SU-DHL-6 (cell line): ENCODE measurements at regions not wholly inside any gene's neighbourhood (a gene's known extent, or its start where the extent isn't known, plus 50 kb on each side); places are given as distances from the start of the nearest gene placed in this dataset.

Source experiments
- H2AFZ ChIP-seq: fragments of 200-600 bp; sonication (generic); 2 replicates; pipeline ENCODE4 v1.6.1; 2014; ENCODE audit warnings: low read depth, mild to moderate bottlenecking, moderate library complexity, mixed read lengths, antibody characterized with exemption, low read length; ENCODE audit not compliant: severe bottlenecking
- H3F3A ChIP-seq: fragments of 200-600 bp; shearing (Covaris generic); 2 replicates; pipeline ENCODE4 v1.6.0; 2016; ENCODE audit warnings: antibody characterized with exemption, mild to moderate bottlenecking; ENCODE audit not compliant: insufficient read depth
- H3K27ac ChIP-seq: fragments of 200-600 bp; sonication (generic); 2 replicates; pipeline ENCODE4 v1.5.1; 2016; ENCODE audit warnings: low read depth, mild to moderate bottlenecking, low read length, moderate library complexity, mixed read lengths
- H3K27me3 ChIP-seq: fragments of 200-600 bp; sonication (generic), shearing (Covaris generic); 2 replicates; pipeline ENCODE4 v1.6.0; 2014; ENCODE audit warnings: mild to moderate bottlenecking, low read length
- H3K36me3 ChIP-seq: fragments of 200-600 bp; sonication (generic); 2 replicates; pipeline ENCODE4 v1.6.1; 2014; ENCODE audit warnings: mild to moderate bottlenecking, low read length, mixed read lengths
- H3K4me2 ChIP-seq: fragments of 300-600, 200-600 bp; shearing (Covaris generic), sonication (generic); 2 replicates; pipeline ENCODE4 v1.6.0; 2014; ENCODE audit warnings: low read length, low read depth, mild to moderate bottlenecking; ENCODE audit not compliant: poor library complexity, severe bottlenecking
- H3K4me3 ChIP-seq: fragments of 200-600 bp; sonication (generic); 2 replicates; pipeline ENCODE4 v1.5.1; 2014; ENCODE audit warnings: antibody characterized with exemption, low read length, mild to moderate bottlenecking, mixed read lengths; ENCODE audit not compliant: insufficient read depth, poor library complexity, severe bottlenecking
- H3K79me2 ChIP-seq: fragments of 200-600 bp; sonication (generic); 2 replicates; pipeline ENCODE4 v1.6.1; 2014; ENCODE audit warnings: mild to moderate bottlenecking, low read length, moderate library complexity; ENCODE audit not compliant: insufficient read depth
- H3K9ac ChIP-seq: fragments of 200-600 bp; sonication (generic); 2 replicates; pipeline ENCODE4 v1.7.0; 2014; ENCODE audit warnings: mild to moderate bottlenecking, low read length
- H3K9me2 ChIP-seq: fragments of 200-600 bp; sonication (generic); replicated peaks from 2 replicates; pipeline ENCODE4 v1.6.1; 2014; ENCODE audit warnings: low read length; ENCODE audit not compliant: insufficient read depth
- H3K9me3 ChIP-seq: fragments of 200-600 bp; sonication (generic); 2 replicates; pipeline ENCODE4 v1.6.1; 2014; ENCODE audit warnings: low read length, mixed read lengths; ENCODE audit not compliant: insufficient read depth
- H4K20me1 ChIP-seq: fragments of 200-600 bp; sonication (generic); 2 replicates; pipeline ENCODE4 v1.6.1; 2014; ENCODE audit warnings: low read depth, mild to moderate bottlenecking, antibody characterized with exemption, low read length, moderate library complexity, mixed read lengths
- EZH2phosphoT487 ChIP-seq: fragments of 200-600 bp; sonication (generic), shearing (Covaris generic); conservative IDR thresholded peaks from 2 replicates; pipeline ENCODE4 v1.6.1; 2018; ENCODE audit warnings: mild to moderate bottlenecking, antibody characterized with exemption, low read length, moderate library complexity, mixed read lengths
- TF ChIP-seq, protein P1 (sequence below): fragments of 200-600 bp; sonication (generic); IDR thresholded peaks from one replicate; pipeline ENCODE4 v1.5.1; 2017; ENCODE audit warnings: antibody characterized with exemption, mild to moderate bottlenecking, low read length, moderate library complexity; ENCODE audit not compliant: insufficient read depth, poor library complexity, severe bottlenecking

DNA sequence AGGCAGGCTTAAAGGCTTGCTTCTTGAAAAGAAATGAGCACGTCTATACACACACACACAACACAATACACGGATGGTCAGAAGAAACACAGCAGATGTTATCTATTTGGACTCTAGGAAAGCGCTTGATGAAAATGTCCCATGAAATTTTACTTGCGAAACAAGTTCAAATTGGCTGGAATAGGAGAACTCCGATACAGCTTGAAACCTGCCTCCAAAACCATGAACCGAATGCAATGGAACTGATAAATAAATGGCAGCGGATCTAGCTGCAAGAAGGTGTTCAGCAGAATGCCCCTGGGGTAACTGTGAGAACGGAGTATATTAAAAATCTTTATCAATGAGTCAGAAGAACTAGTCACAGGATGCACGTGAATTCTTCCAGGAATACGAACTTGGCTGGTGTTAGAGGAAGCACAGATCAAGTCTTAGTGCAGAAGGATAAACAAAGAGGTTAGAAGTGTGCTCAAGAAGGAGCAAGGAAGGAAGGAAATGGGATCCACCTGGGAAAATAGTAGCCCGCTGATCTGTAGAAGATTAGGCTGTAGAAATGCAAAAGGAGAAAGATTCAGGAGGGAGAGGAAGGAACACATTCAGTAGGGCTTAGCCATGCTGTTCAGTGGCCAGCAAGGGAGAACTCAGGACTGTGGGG is 142.0 kb upstream of the PRKCQ start:
- no peaks in the 10 kb centered on the region for H3K79me2 ChIP-seq
- H3K9me3 ChIP-seq, result no peaks in the 10 kb centered on the region
- H3K4me2 ChIP-seq, result no peak overlapping the region
- H3K36me3 ChIP-seq, result no peaks in the 10 kb centered on the region
- no peaks in the 10 kb centered on the region for H3K9me2 ChIP-seq
- no peaks in the 10 kb centered on the region for H3K27me3 ChIP-seq
- H3K4me3 ChIP-seq, result no peak overlapping the region
- H4K20me1 ChIP-seq, result no peaks in the 10 kb centered on the region
- TF ChIP-seq EZH2phosphoT487, result no peak
- TF ChIP-seq, protein P1, sequence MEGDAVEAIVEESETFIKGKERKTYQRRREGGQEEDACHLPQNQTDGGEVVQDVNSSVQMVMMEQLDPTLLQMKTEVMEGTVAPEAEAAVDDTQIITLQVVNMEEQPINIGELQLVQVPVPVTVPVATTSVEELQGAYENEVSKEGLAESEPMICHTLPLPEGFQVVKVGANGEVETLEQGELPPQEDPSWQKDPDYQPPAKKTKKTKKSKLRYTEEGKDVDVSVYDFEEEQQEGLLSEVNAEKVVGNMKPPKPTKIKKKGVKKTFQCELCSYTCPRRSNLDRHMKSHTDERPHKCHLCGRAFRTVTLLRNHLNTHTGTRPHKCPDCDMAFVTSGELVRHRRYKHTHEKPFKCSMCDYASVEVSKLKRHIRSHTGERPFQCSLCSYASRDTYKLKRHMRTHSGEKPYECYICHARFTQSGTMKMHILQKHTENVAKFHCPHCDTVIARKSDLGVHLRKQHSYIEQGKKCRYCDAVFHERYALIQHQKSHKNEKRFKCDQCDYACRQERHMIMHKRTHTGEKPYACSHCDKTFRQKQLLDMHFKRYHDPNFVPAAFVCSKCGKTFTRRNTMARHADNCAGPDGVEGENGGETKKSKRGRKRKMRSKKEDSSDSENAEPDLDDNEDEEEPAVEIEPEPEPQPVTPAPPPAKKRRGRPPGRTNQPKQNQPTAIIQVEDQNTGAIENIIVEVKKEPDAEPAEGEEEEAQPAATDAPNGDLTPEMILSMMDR, result no peak
- H3K27ac ChIP-seq, result no peak overlapping the region
- no peak overlapping the region for H2AFZ ChIP-seq
- no peaks in the 10 kb centered on the region for H3F3A ChIP-seq
- no peak overlapping the region for H3K9ac ChIP-seq

DNA sequence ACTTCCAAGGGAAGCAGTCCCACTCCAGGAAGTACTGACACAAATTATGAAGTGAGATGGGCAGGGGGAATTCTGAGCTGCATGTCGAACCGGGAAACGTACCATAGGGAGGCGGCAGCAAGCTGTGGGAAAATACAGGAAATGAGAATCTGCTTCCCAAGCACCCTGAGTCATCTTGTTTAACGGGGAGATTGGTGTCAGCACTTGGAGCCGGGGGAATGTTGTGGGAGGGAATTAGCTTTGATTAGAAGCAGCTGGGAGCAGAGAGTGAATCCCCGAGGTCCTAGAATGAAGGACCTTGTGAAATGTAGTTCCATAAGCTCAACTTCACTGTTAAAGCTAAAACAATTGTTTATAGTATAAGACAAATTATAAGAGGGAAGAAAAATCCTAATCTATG is 141.4 kb upstream of the PRKCQ start:
- no peak overlapping the region for H2AFZ ChIP-seq
- TF ChIP-seq EZH2phosphoT487, result no peak
- TF ChIP-seq, protein P1, result no peak
- H3K4me3 ChIP-seq, result no peak overlapping the region
- 0 out of 2 replicates have a peak, but pooled peaks cover 3% of the 10 kb centered on the region for H3K27me3 ChIP-seq
- no peaks in the 10 kb centered on the region for H3K36me3 ChIP-seq
- no peaks in the 10 kb centered on the region for H3F3A ChIP-seq
- H3K27ac ChIP-seq, result no peak overlapping the region
- no peaks in the 10 kb centered on the region for H3K79me2 ChIP-seq
- no peaks in the 10 kb centered on the region for H4K20me1 ChIP-seq
- H3K9me2 ChIP-seq, result no peaks in the 10 kb centered on the region
- no peak overlapping the region for H3K4me2 ChIP-seq
- H3K9me3 ChIP-seq, result no peaks in the 10 kb centered on the region
- H3K9ac ChIP-seq, result no peak overlapping the region

DNA sequence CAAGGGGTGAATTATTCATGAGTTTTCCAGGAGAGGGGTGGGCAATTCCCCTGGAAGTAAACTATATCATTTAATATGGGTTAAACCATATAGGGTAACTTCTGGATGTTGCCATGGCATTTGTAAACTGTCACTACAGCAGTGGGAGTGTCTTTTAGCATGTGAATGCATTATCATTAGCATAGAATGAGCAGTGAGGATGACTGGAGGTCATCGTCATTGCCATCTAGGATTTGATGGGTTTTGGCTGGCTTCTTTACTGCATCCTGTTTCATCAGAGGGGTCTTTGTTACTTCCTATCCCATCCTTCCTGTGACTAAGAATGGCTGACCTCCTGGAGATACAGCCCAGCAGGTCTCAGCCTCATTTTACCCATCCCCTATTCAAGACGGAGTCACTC is 139.5 kb upstream of the PRKCQ start:
- TF ChIP-seq EZH2phosphoT487, result no peak
- Histone ChIP-seq H3K79me2 (no peaks in the 10 kb centered on the region), H3K4me2 (no peak overlapping the region), H3K27ac (no peak overlapping the region), H3F3A (no peaks in the 10 kb centered on the region), H2AFZ (no peak overlapping the region), H3K27me3 (0 out of 2 replicates have a peak, but pooled peaks cover 3% of the 10 kb centered on the region), H3K9me3 (no peaks in the 10 kb centered on the region), H3K9ac (no peak overlapping the region), H3K4me3 (no peak overlapping the region), H4K20me1 (no peaks in the 10 kb centered on the region), H3K36me3 (no peaks in the 10 kb centered on the region), H3K9me2 (no peaks in the 10 kb centered on the region)

DNA sequence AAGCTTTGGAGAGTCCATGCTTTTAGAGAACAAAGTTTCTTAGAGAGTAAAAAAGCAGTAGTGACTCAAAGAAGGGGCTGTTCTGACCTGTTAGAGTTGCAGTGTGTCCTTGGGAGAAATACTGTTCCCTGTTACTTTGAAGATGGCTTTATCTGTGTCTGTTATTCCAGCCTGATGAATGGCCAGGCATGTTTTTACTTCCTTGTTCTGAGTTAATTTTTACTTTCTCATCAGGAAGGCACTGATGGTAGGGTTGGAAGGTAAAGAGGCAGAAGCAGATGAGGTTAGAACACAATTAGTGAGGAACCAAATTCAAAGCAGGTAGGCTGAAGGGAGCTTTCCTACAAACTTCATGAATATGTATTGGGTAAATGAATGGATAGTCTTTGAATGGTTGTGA is 138.5 kb upstream of the PRKCQ start:
- TF ChIP-seq EZH2phosphoT487, result no peak
- TF ChIP-seq, protein P1, result no peak
- H2AFZ ChIP-seq, result no peak overlapping the region

More for the DNA sequence above, 138.5 kb upstream of the PRKCQ start:
- no peaks in the 10 kb centered on the region for H3K36me3 ChIP-seq
- no peaks in the 10 kb centered on the region for H4K20me1 ChIP-seq
- H3K9me2 ChIP-seq, result no peaks in the 10 kb centered on the region
- no peak overlapping the region for H3K9ac ChIP-seq
- H3F3A ChIP-seq, result no peaks in the 10 kb centered on the region
- no peaks in the 10 kb centered on the region for H3K79me2 ChIP-seq
- no peak overlapping the region for H3K4me3 ChIP-seq
- H3K9me3 ChIP-seq, result no peaks in the 10 kb centered on the region
- H3K27ac ChIP-seq, result no peak overlapping the region
- no peak overlapping the region for H3K4me2 ChIP-seq
- 0 out of 2 replicates have a peak, but pooled peaks cover 3% of the 10 kb centered on the region for H3K27me3 ChIP-seq
